ENCODE measurements at regions not wholly inside any gene's neighbourhood (a gene's known extent, or its start where the extent isn't known, plus 50 kb on each side); places are given as distances from the start of the nearest gene placed in this dataset.
"Not testable (repeated sequence)": the region's sequence is repeated elsewhere in the genome, so short reads cannot be mapped to it uniquely, and the experiment has no call there.

GRCh38 chr6:119842191-119842590, 492.6 kb upstream of the MAN1A1 start:
- POLR2A ChIA-PET, result no interaction called here
- DNase-seq (ENCODE audit: low read depth, low spot score), result no peak
- H3K4me3 ChIP-seq (ENCODE audit: low read depth, low read length), result no peak overlapping the region
- CTCF ChIA-PET, result no interaction called here
- no peak for TF ChIP-seq CTCF (IDR thresholded peaks at IDR 0.05; ENCODE audit: insufficient read depth, low read length, missing control alignments)

DNA sequence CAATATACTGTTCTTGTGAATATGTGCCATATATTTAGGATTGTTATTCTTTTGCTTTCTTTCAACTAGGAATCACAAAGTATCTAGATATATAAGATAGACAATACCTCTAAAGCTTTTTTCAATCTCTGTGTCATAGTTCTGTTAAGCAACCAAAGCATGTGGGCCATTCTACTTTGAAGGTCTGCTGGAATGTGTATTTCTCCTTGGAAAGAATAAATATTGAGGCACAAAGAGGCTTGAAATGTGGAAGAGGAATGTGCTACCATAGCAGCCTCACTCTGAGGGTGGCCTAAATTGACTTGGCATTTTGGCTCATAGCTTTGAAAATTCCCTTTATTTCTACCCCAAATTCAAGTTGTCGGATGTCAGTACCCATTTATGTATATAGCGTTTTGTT, 488.5 kb upstream of the MAN1A1 start:
- DNase-seq (ENCODE audit: low read depth, low spot score), result no peak
- no peak for TF ChIP-seq CTCF (IDR thresholded peaks at IDR 0.05; ENCODE audit: insufficient read depth, low read length, missing control alignments)
- no peak overlapping the region for H3K4me3 ChIP-seq (ENCODE audit: low read depth, low read length)
- CTCF ChIA-PET, result no interaction called here
- POLR2A ChIA-PET, result no interaction called here

GRCh38 chr6:119834418-119834817, 484.9 kb upstream of the MAN1A1 start:
- ChIA-PET POLR2A (no interaction called here), CTCF (no interaction called here)
- no peak for TF ChIP-seq CTCF (IDR thresholded peaks at IDR 0.05; ENCODE audit: insufficient read depth, low read length, missing control alignments)
- no peak for DNase-seq (ENCODE audit: low read depth, low spot score)
- no peak overlapping the region for H3K4me3 ChIP-seq (ENCODE audit: low read depth, low read length)

GRCh38 chr6:119832411-119832810, 482.9 kb upstream of the MAN1A1 start:
- TF ChIP-seq CTCF (IDR thresholded peaks at IDR 0.05; ENCODE audit: insufficient read depth, low read length, missing control alignments), result no peak
- H3K4me3 ChIP-seq (ENCODE audit: low read depth, low read length), result no peak overlapping the region
- ChIA-PET CTCF (no interaction called here), POLR2A (no interaction called here)
- no peak for DNase-seq (ENCODE audit: low read depth, low spot score)

DNA sequence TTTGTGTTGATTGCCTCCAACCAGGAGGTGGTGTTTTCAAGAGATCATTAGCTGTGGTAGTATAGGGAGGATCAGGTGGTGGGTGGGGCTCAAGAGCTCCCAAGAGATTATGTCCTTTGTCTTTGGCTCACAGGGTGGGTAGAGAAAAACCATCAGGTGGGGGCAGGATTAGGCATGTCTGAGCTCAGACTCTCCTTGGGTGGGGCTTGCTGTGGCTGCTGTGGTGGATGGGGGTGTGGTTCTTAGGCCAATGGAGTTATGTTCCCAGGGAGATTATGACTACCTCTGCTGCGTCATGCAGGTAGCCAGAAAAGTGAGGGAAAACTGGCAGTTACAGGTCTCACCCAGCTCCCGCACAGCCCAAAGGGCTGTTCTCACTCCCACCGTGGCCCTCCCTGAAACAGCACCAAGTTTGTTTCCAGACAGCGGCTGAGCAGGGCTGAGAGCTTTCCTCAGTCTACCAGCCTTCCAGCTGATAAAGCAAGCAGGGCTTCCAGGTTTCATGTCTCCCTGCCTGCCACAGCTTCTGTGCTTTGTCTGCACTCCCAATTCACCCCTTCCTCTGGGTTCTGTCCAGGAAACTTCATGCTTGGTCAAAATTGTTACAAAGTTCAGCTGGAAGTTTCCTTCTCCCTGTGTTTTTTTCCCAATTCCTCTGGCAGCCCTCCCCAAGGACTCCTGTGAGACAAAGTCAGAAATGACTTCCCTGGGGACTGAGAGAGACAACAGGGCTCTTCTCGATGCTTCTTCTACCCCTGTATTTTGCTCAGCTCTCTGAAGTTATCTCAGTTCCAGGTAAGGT, 481.1 kb upstream of the MAN1A1 start:
- no peak for DNase-seq (ENCODE audit: low read depth, low spot score)

GRCh38 chr6:119830069-119830468, 480.5 kb upstream of the MAN1A1 start:
- DNase-seq (ENCODE audit: low read depth, low spot score), result no peak
- no peak for TF ChIP-seq CTCF (IDR thresholded peaks at IDR 0.05; ENCODE audit: insufficient read depth, low read length, missing control alignments)
- ChIA-PET CTCF (no interaction called here), POLR2A (no interaction called here)
- no peak overlapping the region for H3K4me3 ChIP-seq (ENCODE audit: low read depth, low read length)

More for the DNA sequence above, 481.1 kb upstream of the MAN1A1 start:
- no peak overlapping the region for H3K4me3 ChIP-seq (ENCODE audit: low read depth, low read length)
- ChIA-PET CTCF (no interaction called here), POLR2A (no interaction called here)
- TF ChIP-seq CTCF (IDR thresholded peaks at IDR 0.05; ENCODE audit: insufficient read depth, low read length, missing control alignments), result no peak

DNA sequence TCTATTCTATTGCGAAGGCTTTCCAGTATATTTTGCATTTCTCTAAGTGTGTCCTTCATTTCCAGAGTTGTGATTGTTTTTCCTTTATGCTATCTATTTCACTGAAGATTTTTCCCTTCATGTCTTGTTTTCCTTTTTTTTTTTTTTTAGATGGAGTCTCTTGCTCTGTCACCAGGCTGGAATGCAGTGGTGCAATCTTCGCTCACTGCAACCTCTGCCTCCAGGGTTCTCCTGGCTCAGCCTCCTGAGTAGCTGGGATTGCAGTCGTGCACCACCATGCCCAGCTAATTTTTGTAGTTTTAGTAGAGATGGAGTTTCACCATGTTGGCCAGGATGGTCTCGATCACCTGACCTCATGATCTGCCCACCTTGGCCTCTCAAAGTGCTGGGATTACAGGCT, 479.9 kb upstream of the MAN1A1 start:
- H3K4me3 ChIP-seq (ENCODE audit: low read depth, low read length); POLR2A ChIA-PET; DNase-seq (ENCODE audit: low read depth, low spot score); CTCF ChIA-PET: not testable (repeated sequence)

Data from AG04449 (cell line).